ENCODE measurements at regions not wholly inside any gene's neighbourhood (a gene's known extent, or its start where the extent isn't known, plus 50 kb on each side); places are given as distances from the start of the nearest gene placed in this dataset.

DNA sequence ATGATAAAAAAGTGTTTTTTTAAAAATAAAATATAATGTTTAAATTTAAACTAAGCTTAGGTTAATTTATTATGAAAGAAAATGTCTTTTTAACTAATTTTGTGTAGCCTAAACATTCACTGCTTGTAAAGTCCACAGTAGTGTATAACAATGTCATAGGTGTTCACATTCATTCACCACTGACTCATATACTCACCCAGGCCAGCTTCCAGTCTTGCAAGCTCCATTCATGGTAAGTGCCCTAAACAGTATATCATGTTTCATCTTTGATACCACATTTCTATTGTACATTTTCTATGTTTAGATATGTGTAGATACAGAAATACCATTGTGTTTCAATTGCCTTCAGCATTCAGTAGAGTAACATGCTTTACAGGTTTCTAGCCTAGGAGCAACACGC, 530.3 kb downstream of the EPHA5 start:
- intact Hi-C loops (cut with DNase I): loop anchor here (10.0 kb wide), 1 partner anchor 55 kb away; no protein-coding TSS in a partner anchor
- DNase-seq: no peak

DNA sequence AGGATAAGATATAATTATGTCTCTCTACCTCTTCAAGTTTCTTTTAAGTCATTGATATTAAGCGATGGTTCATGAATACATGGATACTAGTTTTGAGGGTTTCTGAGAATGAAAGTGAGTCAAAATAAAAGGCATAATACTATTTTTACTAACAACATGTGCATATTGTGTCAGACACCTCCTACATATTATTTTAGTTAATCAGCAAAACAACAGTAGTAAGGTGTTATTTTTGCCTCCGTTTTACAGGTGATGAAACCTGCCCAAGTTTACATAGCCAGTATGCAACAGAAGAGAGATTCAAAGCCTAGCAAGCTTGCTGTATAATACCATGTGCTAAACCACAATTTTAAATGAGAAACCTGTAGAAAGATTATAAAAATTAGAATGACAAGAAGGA, 544.1 kb downstream of the EPHA5 start:
- no peak for DNase-seq
- intact Hi-C loops (cut with DNase I): no loop called here

DNA sequence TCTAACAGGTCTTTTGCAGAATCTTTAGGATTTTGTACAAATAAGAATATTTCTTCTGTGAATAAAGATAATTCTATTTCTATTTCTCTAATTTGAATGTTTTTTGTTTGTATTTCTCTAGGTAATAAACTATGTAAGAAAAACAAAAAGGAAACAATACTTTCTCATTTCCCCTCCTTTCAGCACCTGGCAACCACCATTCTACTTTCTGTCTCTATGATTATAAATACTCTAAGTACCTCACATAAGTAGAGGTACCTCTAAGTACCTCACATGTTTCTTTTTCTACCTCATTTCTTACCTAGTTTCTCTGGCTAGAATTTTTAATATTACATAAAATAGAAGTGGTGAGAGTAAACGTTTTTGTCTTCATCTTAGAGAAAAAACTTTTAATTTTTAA, 550.0 kb downstream of the EPHA5 start:
- DNase-seq: no peak
- intact Hi-C loops (cut with DNase I): no loop called here

DNA sequence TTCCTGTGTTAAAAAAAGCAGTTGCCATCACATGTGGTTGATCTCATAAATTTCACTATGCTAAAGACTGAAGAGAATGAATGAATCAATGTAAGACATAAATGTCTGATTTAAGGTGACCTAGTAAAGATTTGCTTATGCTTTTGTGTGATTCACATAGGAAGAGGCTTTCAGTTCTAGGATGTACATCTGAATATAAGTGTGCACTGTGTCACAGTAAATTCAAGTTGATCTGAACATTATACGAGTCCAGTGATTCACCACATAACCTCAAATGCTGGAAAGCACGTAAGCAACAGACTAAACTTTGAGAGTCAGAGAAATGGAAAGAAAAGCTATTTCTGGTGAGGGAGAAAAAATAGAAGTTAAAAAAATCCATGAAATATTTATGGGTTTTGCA, 567.9 kb downstream of the EPHA5 start:
- DNase-seq: no peak
- intact Hi-C loops (cut with DNase I): no loop called here

DNA sequence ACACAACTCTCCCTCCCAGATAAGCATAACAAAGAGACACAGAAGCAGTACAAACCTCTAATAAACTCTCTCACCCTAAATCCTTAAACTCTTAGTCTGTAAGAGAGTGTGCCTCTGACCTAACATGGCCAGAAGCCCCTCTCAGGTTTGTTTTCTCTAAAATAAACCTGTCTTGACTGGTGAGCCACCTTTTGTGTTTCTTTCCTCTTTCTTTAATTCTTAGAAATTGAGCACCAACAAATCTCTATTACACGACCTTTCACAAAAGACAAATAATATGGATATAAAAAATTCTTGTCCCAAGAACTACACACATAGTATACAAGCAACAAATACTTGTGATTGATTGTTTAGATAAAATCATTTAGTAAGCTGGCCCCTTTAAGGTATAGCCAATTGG, 573.7 kb downstream of the EPHA5 start:
- no peak for DNase-seq
- intact Hi-C loops (cut with DNase I): no loop called here

DNA sequence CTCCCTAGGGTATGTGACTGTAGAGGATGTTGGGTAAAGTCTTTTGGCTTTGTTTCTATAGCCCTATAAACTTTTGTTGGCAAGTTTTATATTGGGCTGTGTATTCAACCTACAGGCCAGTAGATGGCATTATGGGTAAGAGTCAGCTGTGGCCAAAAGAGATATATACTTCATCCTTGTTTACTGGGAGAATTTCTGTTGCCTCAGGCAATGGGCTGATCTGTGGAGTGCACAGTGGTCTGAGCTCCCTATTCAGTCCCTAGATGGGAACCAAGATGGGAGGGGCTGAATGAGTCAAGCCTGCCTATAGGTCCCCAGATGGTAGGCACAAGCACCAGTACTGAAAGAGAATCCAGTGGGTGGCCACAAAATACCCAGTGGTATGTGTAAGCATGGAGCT, 580.6 kb downstream of the EPHA5 start:
- DNase-seq: no peak
- intact Hi-C loops (cut with DNase I): loop anchor here (10.0 kb wide), 1 partner anchor 55 kb away; no protein-coding TSS in a partner anchor

DNA sequence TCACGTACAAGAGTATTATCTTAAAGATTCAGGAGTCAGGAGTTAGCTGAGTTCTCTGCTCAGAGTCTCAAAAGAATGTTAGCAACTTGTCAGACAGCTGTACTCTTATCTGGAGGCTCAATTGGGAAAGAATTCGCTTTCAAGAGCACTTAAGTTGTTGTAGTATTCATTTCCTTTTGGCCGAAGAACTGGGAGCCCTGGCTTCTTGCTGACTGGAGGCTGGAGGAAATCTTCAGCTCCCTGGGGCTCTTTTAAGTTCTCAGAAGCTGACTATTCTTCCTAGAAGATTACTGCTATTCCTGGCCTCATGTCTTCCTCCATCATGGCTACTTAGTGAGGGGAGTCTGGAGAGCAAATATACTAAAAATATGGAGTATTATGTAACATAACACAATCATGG, 587.2 kb downstream of the EPHA5 start:
- no peak for DNase-seq

DNA sequence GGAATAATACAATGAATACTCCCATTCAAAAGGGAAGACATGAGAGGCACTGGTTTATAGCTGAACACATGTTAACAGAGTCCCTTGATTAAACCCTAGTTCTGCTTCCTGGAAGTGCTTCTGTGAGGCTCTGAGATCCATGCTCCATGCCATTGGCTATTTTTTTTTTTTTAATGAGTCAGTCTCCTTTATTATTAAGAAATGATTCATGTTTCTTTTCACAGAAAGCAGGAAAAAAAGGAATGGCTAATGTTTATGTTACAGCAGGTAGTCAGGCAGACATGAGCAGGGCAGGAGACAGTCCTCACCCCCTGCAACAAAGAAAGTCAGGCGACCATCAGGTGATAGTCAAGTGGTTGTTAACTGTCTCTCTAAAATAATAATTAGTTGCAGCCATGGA, 598.7 kb downstream of the EPHA5 start:
- intact Hi-C loops (cut with DNase I): no loop called here
- no peak for DNase-seq

More for the DNA sequence above, 587.2 kb downstream of the EPHA5 start:
- intact Hi-C loops (cut with DNase I): loop anchor here (10.0 kb wide), 1 partner anchor 62 kb away; no protein-coding TSS in a partner anchor

DNA sequence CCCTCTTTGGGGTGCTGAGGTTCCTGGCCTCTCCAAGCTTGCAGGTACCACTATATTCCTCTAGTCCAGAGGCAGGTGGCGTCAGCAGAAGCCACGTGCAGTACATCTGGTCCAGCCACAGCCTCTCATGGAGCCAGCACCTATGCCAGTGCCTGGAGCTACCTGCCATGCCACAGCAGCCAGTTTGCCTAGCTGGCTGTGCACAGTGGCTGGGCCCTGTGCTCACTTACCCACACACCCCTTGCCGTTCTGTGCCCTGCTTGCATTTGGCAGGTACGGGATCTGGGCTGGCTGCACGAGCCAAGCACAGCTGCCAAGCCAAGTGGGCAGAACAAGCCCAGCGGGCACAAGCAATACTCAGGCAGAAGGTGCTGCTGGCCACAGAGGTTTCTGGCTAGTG, 601.1 kb downstream of the EPHA5 start:
- intact Hi-C loops (cut with DNase I): no loop called here
- DNase-seq: no peak

DNA sequence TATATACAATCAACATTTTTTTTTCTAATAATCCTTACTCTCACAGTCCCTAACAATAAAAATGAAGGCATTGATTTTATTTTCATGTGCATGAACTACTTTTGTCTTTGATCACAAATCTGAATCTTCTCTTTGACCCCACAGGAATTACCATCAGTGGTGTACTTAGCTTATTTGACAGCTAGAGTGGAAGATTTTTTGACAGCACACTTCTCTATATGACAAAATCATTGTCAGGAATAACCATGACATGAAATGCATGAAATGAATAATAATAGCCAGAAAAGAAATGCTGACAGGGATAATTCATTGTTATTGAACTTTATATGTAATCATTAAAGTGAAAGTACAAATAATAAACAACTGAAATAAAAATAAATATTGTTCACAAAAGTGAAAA, 604.2 kb downstream of the EPHA5 start:
- intact Hi-C loops (cut with DNase I): no loop called here
- no peak for DNase-seq

DNA sequence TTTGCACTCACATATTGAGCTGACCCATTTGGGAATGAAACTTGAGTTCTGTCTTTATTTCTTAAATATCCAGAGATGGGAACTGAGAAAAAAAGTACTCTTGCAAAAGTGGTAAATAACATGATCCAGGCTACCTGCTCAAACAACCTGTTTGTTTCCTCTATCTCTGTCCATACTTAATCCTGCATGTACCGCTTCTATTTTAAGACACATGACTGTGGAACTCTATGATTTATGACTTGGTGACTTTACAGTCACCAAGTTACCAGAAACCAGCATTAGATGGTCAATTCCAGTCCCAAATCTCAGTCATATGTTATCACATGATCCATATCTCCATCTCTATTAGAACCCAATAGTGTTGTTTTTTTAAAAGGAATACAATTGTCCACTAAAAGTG, 606.7 kb downstream of the EPHA5 start:
- no peak for DNase-seq
- intact Hi-C loops (cut with DNase I): no loop called here

DNA sequence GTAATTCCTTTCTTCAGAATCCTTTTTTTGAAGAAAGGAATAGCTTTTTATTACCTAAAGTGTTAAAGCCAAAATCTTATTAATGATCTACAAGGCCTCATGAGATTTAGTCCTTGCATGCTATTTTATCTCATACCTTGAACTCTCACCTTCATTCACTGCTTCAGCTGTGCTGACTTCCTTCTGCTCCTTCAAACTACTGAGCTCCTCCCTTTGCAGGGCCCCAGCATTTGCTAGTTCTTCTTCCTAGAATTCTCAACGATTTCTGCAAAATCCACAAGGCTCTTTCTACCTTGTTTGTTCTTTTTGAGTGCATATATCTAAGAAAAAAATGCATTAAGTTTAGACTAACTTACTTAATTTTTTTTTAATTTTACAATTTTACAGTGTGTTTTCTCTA, 619.5 kb downstream of the EPHA5 start:
- intact Hi-C loops (cut with DNase I): no loop called here
- no peak for DNase-seq

DNA sequence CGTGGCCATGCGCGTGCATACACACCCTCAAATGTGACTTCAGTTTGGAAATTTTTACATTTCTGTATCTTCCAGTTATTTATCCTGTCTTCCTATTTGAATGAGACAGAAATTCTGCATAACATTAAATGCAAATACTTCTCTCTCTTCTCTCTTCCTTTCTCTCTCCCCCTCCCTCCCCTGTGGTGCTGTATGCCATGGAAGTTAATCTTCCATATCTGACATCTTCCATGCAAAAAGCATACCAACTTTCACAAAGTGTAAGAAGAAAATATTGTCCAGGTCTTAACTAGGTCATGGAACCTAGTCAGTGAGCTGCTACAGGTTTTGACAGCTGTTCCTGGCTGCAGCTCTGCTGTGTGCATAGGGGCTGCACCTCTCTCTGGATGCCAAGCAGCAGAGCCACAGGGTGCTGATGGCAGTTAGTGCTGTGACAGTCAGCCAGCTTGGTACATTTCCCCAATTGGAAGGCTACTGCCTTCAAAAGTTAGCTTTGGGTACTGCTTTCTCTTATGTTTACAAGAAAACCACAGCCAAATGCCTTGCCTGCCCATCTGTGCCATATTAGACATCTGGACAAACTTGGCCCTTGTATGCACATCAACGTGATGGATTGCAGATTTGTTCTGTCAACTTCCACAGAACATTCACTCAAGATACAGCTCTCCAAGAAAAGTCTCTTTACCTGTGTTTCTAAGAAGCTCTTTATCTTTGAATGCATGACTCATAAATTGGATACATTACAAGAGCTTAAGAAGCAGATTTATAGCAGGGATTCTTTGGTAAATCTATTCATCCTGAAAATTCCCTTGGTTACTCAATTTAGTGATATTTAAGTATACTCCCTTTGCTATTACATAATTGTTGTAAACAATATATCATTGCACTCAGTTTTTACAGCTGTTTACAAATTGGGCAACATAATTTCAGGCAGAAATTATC, 623.8 kb downstream of the EPHA5 start:
- DNase-seq: peak in 2 of 10 donors; percentile 8 to 61
- intact Hi-C loops (cut with DNase I): no loop called here

DNA sequence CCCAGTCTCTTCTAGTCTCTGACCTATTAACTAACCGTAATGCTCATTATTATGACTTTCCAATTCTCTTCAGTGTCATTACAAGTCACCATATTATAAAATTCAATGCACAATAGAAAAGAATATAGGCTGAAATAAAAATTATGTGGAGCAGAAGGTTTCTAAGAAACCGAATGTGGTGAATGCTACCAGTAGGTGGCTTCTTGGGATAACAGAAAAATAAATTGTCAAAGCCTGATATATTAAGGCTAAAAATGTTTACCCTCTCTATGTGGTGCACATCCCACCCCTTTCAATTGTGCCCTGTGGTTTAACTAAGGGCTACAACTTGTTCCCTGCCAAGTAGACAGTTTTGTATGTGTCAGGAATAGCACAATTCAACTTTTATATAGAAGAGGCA, 624.6 kb upstream of the TECRL start:
- DNase-seq: no peak
- intact Hi-C loops (cut with DNase I): no loop called here

DNA sequence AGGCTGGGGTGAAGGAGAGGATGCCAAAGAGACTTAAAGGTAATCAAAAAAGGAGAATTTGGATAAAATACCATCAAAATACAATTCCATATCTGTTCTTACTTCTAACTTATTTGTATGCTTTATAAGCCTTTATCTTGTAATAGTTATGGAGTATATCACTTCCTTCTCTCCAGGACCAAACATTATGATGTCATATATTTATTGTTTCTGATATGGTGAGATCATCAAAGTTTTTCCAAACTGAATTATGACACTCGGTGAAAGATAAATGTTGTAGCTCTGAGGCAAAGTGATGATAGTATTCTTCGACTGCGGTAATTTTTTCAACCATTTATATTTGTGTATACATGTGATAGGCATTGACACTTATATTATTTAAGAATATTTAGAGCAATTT, 619.3 kb upstream of the TECRL start:
- intact Hi-C loops (cut with DNase I): no loop called here
- no peak for DNase-seq

DNA sequence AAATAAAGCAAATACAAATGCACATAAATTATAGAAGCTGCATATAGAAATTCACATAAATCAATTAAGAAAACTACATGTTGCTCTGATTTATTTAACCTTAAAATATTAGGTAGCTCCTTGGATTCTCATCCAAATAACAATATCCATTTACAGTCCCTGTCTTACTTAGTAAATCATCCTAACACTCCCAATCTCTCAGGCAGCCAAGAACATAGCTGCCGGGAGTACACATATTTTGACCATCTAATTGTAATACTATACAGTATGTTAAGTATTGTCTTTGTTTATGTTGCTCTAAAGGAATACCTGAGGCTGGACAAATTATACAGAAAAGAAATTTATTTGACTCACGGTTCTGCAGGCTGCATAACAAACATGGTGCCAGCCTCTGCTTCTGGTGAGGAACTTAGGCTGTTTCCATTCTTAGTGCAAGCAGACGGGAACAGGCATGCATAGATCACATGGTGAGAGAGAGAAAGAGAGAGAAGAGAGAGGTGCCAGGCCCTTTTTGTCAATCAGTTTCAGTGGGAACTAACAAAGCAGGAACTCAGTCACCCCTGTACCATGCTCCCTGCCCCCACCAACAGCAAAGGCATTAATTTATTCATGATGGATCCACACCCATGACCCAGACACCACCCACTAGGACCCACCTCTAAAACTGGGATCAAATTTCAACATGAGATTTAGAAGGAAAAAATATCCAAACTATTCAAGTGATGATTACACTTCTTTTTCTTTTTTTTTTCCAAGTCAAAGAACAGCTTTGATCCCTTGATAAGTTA, 614.8 kb upstream of the TECRL start:
- intact Hi-C loops (cut with DNase I): no loop called here

DNA sequence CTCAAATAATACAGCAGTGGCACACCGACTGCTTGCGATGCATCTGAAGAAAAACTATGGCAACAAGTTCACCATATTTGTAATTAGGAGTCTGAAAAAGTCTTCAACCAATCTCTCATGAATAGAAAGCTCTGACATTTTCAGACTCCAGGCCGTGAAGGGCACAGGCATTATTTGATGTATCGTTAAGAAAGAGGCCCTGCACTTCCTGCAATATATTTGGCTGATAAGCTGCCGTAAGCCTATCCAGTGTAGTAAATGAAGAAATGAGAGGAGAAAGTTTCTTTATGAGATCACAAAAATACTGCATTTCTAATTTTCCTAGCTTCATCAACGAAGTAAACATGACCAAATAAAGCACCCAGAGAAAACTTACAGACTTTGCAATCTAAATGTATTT, 613.8 kb upstream of the TECRL start:
- intact Hi-C loops (cut with DNase I): no loop called here
- DNase-seq: no peak

More for the DNA sequence above, 614.8 kb upstream of the TECRL start:
- peak in 1 of 10 donors; percentile 16 for DNase-seq

DNA sequence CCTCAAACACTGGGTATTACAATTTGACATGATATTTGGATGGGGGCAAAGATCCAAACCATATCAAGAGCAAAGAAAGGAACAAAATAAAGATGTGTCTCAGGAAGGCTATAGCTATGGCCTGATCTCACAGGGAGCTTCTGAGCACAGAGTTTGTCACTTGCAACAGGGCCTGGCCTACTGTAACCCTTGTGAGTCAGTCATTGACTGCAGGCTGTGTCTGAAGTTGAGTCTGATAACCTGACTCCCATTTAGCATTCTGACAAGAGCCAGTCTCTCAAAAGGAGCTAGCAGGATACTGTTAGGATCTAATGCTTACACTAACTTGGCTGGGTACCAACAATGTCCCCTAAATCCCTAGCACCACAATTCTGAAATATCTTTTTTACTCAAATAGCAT, 612.5 kb upstream of the TECRL start:
- intact Hi-C loops (cut with DNase I): no loop called here
- no peak for DNase-seq

DNA sequence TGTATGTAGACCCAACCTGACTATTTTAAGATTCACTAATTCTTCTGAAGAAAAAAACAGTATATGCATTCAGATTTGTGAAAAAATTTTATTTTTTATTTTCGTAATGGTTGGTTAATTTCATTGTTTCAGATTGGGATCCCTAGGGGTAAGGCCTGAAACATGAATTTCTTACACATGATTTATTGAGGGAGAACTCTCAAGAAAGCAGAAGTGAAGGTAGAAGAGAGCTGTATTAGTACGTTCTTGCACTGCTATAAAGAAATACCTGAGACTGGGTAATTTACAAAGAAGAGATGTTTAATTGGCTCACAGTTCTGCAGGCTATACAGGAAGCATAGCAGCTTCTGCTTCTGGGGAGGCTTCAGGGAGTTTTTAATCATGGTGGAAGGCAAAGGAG, 611.9 kb upstream of the TECRL start:
- DNase-seq: no peak
- intact Hi-C loops (cut with DNase I): no loop called here

DNA sequence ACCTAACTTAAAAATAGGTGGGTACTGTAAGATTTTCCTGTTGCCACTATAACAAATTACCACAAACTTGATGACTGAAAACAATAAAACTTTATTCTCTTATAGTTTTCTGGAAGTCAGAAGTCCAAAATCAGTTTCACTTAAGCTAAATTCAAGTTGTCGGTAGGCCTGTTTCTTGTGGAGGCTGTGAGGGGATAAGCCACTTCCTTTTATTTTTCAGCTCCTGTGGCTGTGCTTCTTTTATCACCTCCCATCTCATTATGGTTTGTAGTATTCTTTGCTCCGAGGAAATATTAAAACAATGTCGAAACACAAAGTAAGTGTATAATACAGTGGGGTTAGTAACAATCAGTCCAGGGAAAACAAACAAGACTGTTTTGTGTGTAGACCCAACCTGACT, 610.5 kb upstream of the TECRL start:
- intact Hi-C loops (cut with DNase I): no loop called here
- DNase-seq: no peak

DNA sequence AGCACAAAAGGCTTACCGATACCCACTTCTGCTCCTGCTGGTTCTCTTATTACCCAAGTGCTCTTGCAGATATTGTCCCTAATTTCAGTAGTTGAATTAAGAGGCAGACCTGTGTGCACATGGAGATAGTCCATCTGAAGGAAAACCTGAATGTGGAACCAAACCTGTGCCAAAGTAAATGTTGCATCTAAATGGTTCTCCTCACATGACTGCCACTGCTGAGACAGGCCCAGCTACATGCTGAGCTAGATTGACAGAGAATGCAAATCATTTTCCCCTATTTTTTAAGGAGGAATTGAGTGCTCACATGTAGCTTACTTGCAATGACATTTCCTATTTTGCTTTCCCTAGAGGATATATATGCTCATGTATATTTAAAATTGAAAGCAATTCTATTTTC, 609.1 kb upstream of the TECRL start:
- DNase-seq: no peak
- intact Hi-C loops (cut with DNase I): no loop called here

DNA sequence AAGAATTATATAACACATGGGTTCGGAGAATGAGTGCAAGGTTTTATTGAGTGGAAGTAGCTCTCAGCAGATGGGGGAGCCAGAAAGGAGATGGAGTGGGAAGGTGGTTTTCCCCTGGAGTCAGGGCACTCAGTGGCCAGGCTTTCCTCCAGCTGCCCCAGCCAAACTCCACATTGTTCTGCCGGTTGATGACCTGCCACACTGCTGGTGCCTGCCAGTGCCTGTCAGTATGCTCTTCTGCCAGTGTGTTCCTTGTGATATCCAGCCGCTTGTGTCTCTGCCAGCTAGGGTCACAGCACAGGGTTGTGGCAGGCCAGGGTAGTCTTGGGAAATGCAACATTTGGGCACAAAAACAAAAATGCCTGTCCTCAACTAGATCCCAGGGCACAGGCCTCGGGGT, 604.8 kb upstream of the TECRL start:
- intact Hi-C loops (cut with DNase I): no loop called here
- DNase-seq: peak in 2 of 10 donors; percentile 52 to 63
